ENCODE measurements at regions not wholly inside any gene's neighbourhood (a gene's known extent, or its start where the extent isn't known, plus 50 kb on each side); places are given as distances from the start of the nearest gene placed in this dataset.

- no peak for TF ChIP-seq ZFP91 (CRISPR knock-in tag; IDR thresholded peaks at IDR 0.05; ENCODE audit: borderline replicate concordance)
- no peak for TF ChIP-seq ZNF768 (CRISPR knock-in tag; IDR thresholded peaks at IDR 0.05)
- no peak for TF ChIP-seq MEIS2 (CRISPR knock-in tag; IDR thresholded peaks at IDR 0.05)
- TF ChIP-seq FOXJ3 (CRISPR knock-in tag; IDR thresholded peaks at IDR 0.05; ENCODE audit: borderline replicate concordance): no peak
- TF ChIP-seq PAWR (CRISPR knock-in tag; IDR thresholded peaks at IDR 0.05; ENCODE audit: borderline replicate concordance): no peak
- no peak for TF ChIP-seq EP300 (IDR thresholded peaks at IDR 0.05; ENCODE audit: low read depth in 2 of 2, low read length in 2 of 2)
- TF ChIP-seq EP300 (CRISPR knock-in tag; IDR thresholded peaks at IDR 0.05; ENCODE audit: borderline replicate concordance): no peak
- no peak for TF ChIP-seq ZNF501 (CRISPR knock-in tag; IDR thresholded peaks at IDR 0.05)
- TF ChIP-seq SOX6 (IDR thresholded peaks at IDR 0.05): no peak
- TF ChIP-seq SOX6 (CRISPR knock-in tag; IDR thresholded peaks at IDR 0.05): no peak
- TF ChIP-seq EHMT2 (IDR thresholded peaks at IDR 0.05; ENCODE audit: borderline replicate concordance, low read depth, low read length): no peak
- TF ChIP-seq MXI1 (IDR thresholded peaks at IDR 0.05; ENCODE audit: borderline replicate concordance, low read depth, low read length): no peak
- TF ChIP-seq FOXA1 (IDR thresholded peaks at IDR 0.05): no peak
- TF ChIP-seq FOXA1 (CRISPR knock-in tag; IDR thresholded peaks at IDR 0.05): no peak
Measured at GRCh38 chr4:166174717-166175490, 301.9 kb downstream of the TLL1 start (continued).
